ENCODE measurements at regions not wholly inside any gene's neighbourhood (a gene's known extent, or its start where the extent isn't known, plus 50 kb on each side); places are given as distances from the start of the nearest gene placed in this dataset.

GRCh38 chr2:163351143-163351542, 384.7 kb downstream of the FIGN start:
- H2AFZ ChIP-seq (ENCODE audit: insufficient read depth, low read depth, low read length, poor library complexity, severe bottlenecking) = no peak overlapping the region
- H3K79me2 ChIP-seq (ENCODE audit: insufficient read depth, low read length) = no peaks in the 10 kb centered on the region
- no peaks in the 10 kb centered on the region for H3K9me3 ChIP-seq (replicated peaks in 1 of 2; ENCODE audit: control insufficient read depth in 1 of 2, insufficient read depth in 1 of 2, low read length in 2 of 2)
- H3K9ac ChIP-seq (ENCODE audit: insufficient read depth, low read length, poor library complexity, severe bottlenecking) = no peak overlapping the region
- H3K4me1 ChIP-seq (ENCODE audit: control insufficient read depth in 1 of 2, insufficient read depth in 2 of 2, low read length in 2 of 2) = peaks cover 13% of the 10 kb centered on the region in 2 donors
- no peak for DNase-seq
- H3K27ac ChIP-seq (ENCODE audit: low read depth in 1 of 2, low read length in 2 of 2) = no peak overlapping the region
- Mint-ChIP-seq H3K4me3 (no peak overlapping the region), H3K27me3 (ENCODE audit: low read depth in 3 of 3) (no peaks in the 10 kb centered on the region), H3K9me3 (peaks cover 0 to 9% (median 4%) of the 10 kb centered on the region in 7 donors), H3K27ac (no peak overlapping the region), H3K4me1 (peaks cover 17% of the 10 kb centered on the region), H3K36me3 (no peaks in the 10 kb centered on the region)
- no CpG with 5 or more reads among the region's 3 CpGs for WGBS (ENCODE audit: insufficient coverage)
- no peaks in the 10 kb centered on the region for H4K20me1 ChIP-seq (ENCODE audit: insufficient read depth, low read length)
- H3K36me3 ChIP-seq (replicated peaks in 1 of 2; ENCODE audit: control insufficient read depth in 1 of 2, insufficient read depth in 2 of 2, low read length in 2 of 2) = no peaks in the 10 kb centered on the region
- H3K27me3 ChIP-seq (ENCODE audit: control insufficient read depth in 2 of 2, insufficient read depth in 2 of 2, low read length in 2 of 2) = no peaks in the 10 kb centered on the region
- intact Hi-C loops (cut with micrococcal nuclease) = no loop called here
- TF ChIP-seq CTCF (IDR thresholded peaks at IDR 0.05) = no peak
- no peak overlapping the region for H3K4me2 ChIP-seq (replicated peaks; ENCODE audit: extremely low read depth, low read length, poor library complexity, severe bottlenecking)
- H3K4me3 ChIP-seq (replicated peaks in 1 of 3; ENCODE audit: low read depth in 2 of 3, low read length in 3 of 3) = no peak overlapping the region

- Mint-ChIP-seq H3K36me3 (no peaks in the 10 kb centered on the region), H3K27ac (peak overlapping the region; percentile 32 to 86 (median 76)), H3K4me1 (peaks cover 17% of the 10 kb centered on the region), H3K9me3 (peaks cover 0 to 9% (median 4%) of the 10 kb centered on the region in 7 donors), H3K4me3 (peak overlapping the region; percentile 65 to 81), H3K27me3 (ENCODE audit: low read depth in 3 of 3) (no peaks in the 10 kb centered on the region)
- Histone ChIP-seq H3K36me3 (replicated peaks in 1 of 2; ENCODE audit: control insufficient read depth in 1 of 2, insufficient read depth in 2 of 2, low read length in 2 of 2) (no peaks in the 10 kb centered on the region), H2AFZ (ENCODE audit: insufficient read depth, low read depth, low read length, poor library complexity, severe bottlenecking) (no peak overlapping the region), H3K27ac (ENCODE audit: low read depth in 1 of 2, low read length in 2 of 2) (peak overlapping the region; percentile 50 to 62), H3K4me3 (replicated peaks in 1 of 3; ENCODE audit: low read depth in 2 of 3, low read length in 3 of 3) (peak overlapping the region in 1 of 3 experiments; percentile 54), H3K4me1 (ENCODE audit: control insufficient read depth in 1 of 2, insufficient read depth in 2 of 2, low read length in 2 of 2) (peaks cover 13% of the 10 kb centered on the region in 2 donors), H3K4me2 (replicated peaks; ENCODE audit: extremely low read depth, low read length, poor library complexity, severe bottlenecking) (peak overlapping the region; percentile 64), H3K79me2 (ENCODE audit: insufficient read depth, low read length) (no peaks in the 10 kb centered on the region), H3K9ac (ENCODE audit: insufficient read depth, low read length, poor library complexity, severe bottlenecking) (no peak overlapping the region), H3K27me3 (ENCODE audit: control insufficient read depth in 2 of 2, insufficient read depth in 2 of 2, low read length in 2 of 2) (no peaks in the 10 kb centered on the region), H3K9me3 (replicated peaks in 1 of 2; ENCODE audit: control insufficient read depth in 1 of 2, insufficient read depth in 1 of 2, low read length in 2 of 2) (no peaks in the 10 kb centered on the region), H4K20me1 (ENCODE audit: insufficient read depth, low read length) (no peaks in the 10 kb centered on the region)
- intact Hi-C loops (cut with micrococcal nuclease) = no loop called here
- peak; percentile 54 to 79 (median 55) for DNase-seq
- TF ChIP-seq CTCF (IDR thresholded peaks at IDR 0.05) = no peak
- no CpG with 5 or more reads among the region's 8 CpGs for WGBS (ENCODE audit: insufficient coverage)
Observed at GRCh38 chr2:163348857-163349380, 386.9 kb downstream of the FIGN start.

All from CD14-positive monocyte (primary cell).